ENCODE measurements at regions not wholly inside any gene's neighbourhood (a gene's known extent, or its start where the extent isn't known, plus 50 kb on each side); places are given as distances from the start of the nearest gene placed in this dataset.

- TF ChIP-seq POLR2AphosphoS5 (IDR thresholded peaks at IDR 0.05; ENCODE audit: low read depth, low read length) (no peak), SIN3A (IDR thresholded peaks at IDR 0.05; ENCODE audit: borderline replicate concordance, insufficient read depth, low read length) (no peak), TAF1 (IDR thresholded peaks at IDR 0.05; ENCODE audit: borderline replicate concordance, insufficient read depth, low read length) (no peak), FOXP2 (optimal IDR thresholded peaks at IDR 0.05; ENCODE audit: borderline replicate concordance, extremely low read depth, extremely low read length, insufficient read depth) (no peak), REST (IDR thresholded peaks at IDR 0.05; ENCODE audit: insufficient read depth in 1 of 2, low read depth in 2 of 2, low read length in 2 of 2) (no peak)
Observed at GRCh38 chr1:38528623-38529022, 330.9 kb downstream of the RRAGC start.

- TF ChIP-seq POLR2AphosphoS5 (IDR thresholded peaks at IDR 0.05; ENCODE audit: low read depth, low read length) (no peak), TAF1 (IDR thresholded peaks at IDR 0.05; ENCODE audit: borderline replicate concordance, insufficient read depth, low read length) (no peak), FOXP2 (optimal IDR thresholded peaks at IDR 0.05; ENCODE audit: borderline replicate concordance, extremely low read depth, extremely low read length, insufficient read depth) (no peak), REST (IDR thresholded peaks at IDR 0.05; ENCODE audit: insufficient read depth in 1 of 2, low read depth in 2 of 2, low read length in 2 of 2) (no peak), SIN3A (IDR thresholded peaks at IDR 0.05; ENCODE audit: borderline replicate concordance, insufficient read depth, low read length) (no peak)
Observed at GRCh38 chr1:38527373-38527966, 332.1 kb downstream of the RRAGC start.

- TF ChIP-seq POLR2AphosphoS5 (IDR thresholded peaks at IDR 0.05; ENCODE audit: low read depth, low read length) (no peak), TAF1 (IDR thresholded peaks at IDR 0.05; ENCODE audit: borderline replicate concordance, insufficient read depth, low read length) (no peak), SIN3A (IDR thresholded peaks at IDR 0.05; ENCODE audit: borderline replicate concordance, insufficient read depth, low read length) (no peak), FOXP2 (optimal IDR thresholded peaks at IDR 0.05; ENCODE audit: borderline replicate concordance, extremely low read depth, extremely low read length, insufficient read depth) (no peak), REST (IDR thresholded peaks at IDR 0.05; ENCODE audit: insufficient read depth in 1 of 2, low read depth in 2 of 2, low read length in 2 of 2) (no peak)
Observed at GRCh38 chr1:38526046-38526445, 333.5 kb downstream of the RRAGC start.

- TF ChIP-seq REST (IDR thresholded peaks at IDR 0.05; ENCODE audit: insufficient read depth in 1 of 2, low read depth in 2 of 2, low read length in 2 of 2) (no peak), POLR2AphosphoS5 (IDR thresholded peaks at IDR 0.05; ENCODE audit: low read depth, low read length) (no peak), TAF1 (IDR thresholded peaks at IDR 0.05; ENCODE audit: borderline replicate concordance, insufficient read depth, low read length) (no peak), SIN3A (IDR thresholded peaks at IDR 0.05; ENCODE audit: borderline replicate concordance, insufficient read depth, low read length) (no peak), FOXP2 (optimal IDR thresholded peaks at IDR 0.05; ENCODE audit: borderline replicate concordance, extremely low read depth, extremely low read length, insufficient read depth) (no peak)
Observed at GRCh38 chr1:38525343-38526043, 334.1 kb downstream of the RRAGC start.

Measured in PFSK-1 (cell line).